GM12891 (cell line): ENCODE measurements at regions not wholly inside any gene's neighbourhood (a gene's known extent, or its start where the extent isn't known, plus 50 kb on each side); places are given as distances from the start of the nearest gene placed in this dataset.

Source experiments
- POLR2A ChIP-seq: IDR thresholded peaks from 2 replicates; pipeline ENCODE4 v1.6.1; 2011; ENCODE audit warnings: low read depth, low read length, control low read depth
- POLR2AphosphoS5 ChIP-seq: IDR thresholded peaks from 2 replicates; pipeline ENCODE4 v1.6.1; 2011; ENCODE audit warnings: low read depth, low read length, control low read depth
- SPI1 ChIP-seq: IDR thresholded peaks from 2 replicates; pipeline ENCODE4 v1.6.1; 2011; ENCODE audit warnings: low read depth, low read length, control low read depth
- TAF1 ChIP-seq: IDR thresholded peaks from 2 replicates; pipeline ENCODE4 v1.6.1; 2011; ENCODE audit warnings: low read depth, low read length, control low read depth

- no peak for TF ChIP-seq POLR2AphosphoS5
- no peak for TF ChIP-seq POLR2A
- no peak for TF ChIP-seq SPI1
- no peak for TF ChIP-seq TAF1
These were observed 101.1 kb upstream of the TMEM132E start for GRCh38 chr17:34478244-34478643.
